IMR-90 (cell line): ENCODE measurements at regions not wholly inside any gene's neighbourhood (a gene's known extent, or its start where the extent isn't known, plus 50 kb on each side); places are given as distances from the start of the nearest gene placed in this dataset.

Experiments used
- ATAC-seq: fragments of 200-7000 bp; cut with Tn5 transposase; 2 replicates; pipeline ENCODE4 v1.9.1; 2020; ENCODE audit warnings: low read depth, mild to moderate bottlenecking, moderate library complexity
- BruUV-seq: library from RNA; stranded (reverse); fragments of 400-500 nt; replicated peaks from 2 replicates; lab custom pipeline; 2021; lab: Mats Ljungman, UMichigan
- CTCF ChIA-PET: fragments of 300-600 bp; formaldehyde crosslinking; extraction: SDS; loops from one replicate; lab custom pipeline; 2021; ENCODE audit warnings: antibody characterized with exemption; lab: Yijun Ruan, JAX
- POLR2A ChIA-PET: fragments of 300-600 bp; sonication (Branson Sonifier 250); formaldehyde crosslinking; loops from one replicate; lab custom pipeline; 2022; ENCODE audit warnings: antibody characterized with exemption; ENCODE audit not compliant: unreplicated experiment; lab: Charles Lee
- DNase-seq: peaks from one replicate; pipeline ENCODE4 v3.0.0; 2013
- H2AFZ ChIP-seq: replicated peaks from 2 replicates; pipeline ENCODE3; 2013; ENCODE audit warnings: low read length, mild to moderate bottlenecking; ENCODE audit not compliant: poor library complexity
- H2AK5ac ChIP-seq: 2 replicates; pipeline ENCODE4 v1.6.1; 2013; ENCODE audit warnings: low read depth, low read length, inconsistent platforms
- H2AK9ac ChIP-seq: replicated peaks from 2 replicates; pipeline ENCODE3; 2013; ENCODE audit warnings: mild to moderate bottlenecking, low read depth, low read length, moderate library complexity; ENCODE audit not compliant: poor library complexity
- H2BK120ac ChIP-seq: 2 replicates; pipeline ENCODE4 v1.6.1; 2013; ENCODE audit warnings: low read depth, low read length, inconsistent platforms
- H2BK15ac ChIP-seq: 3 replicates; pipeline ENCODE4 v1.6.1; 2013; ENCODE audit warnings: low read depth, low read length, inconsistent platforms
- H2BK20ac ChIP-seq: 2 replicates; pipeline ENCODE4 v1.6.1; 2013; ENCODE audit warnings: low read depth, mild to moderate bottlenecking, inconsistent platforms, low read length, moderate library complexity
- H2BK5ac ChIP-seq: 2 replicates; pipeline ENCODE4 v1.6.1; 2013; ENCODE audit warnings: mild to moderate bottlenecking, low read depth, low read length, inconsistent platforms; ENCODE audit not compliant: poor library complexity, severe bottlenecking
- H3K14ac ChIP-seq: replicated peaks from 2 replicates; pipeline ENCODE4 v1.6.1; 2013; ENCODE audit warnings: low read depth, low read length, inconsistent platforms
- H3K18ac ChIP-seq: 2 replicates; pipeline ENCODE4 v1.6.1; 2013; ENCODE audit warnings: low read depth, low read length, control low read depth
- H3K23ac ChIP-seq: 2 replicates; pipeline ENCODE4 v1.6.1; 2013; ENCODE audit warnings: low read depth, low read length, inconsistent platforms
- H3K27ac ChIP-seq: 2 replicates; pipeline ENCODE4 v1.5.1; 2013; ENCODE audit warnings: mild to moderate bottlenecking, control low read depth, low read length; ENCODE audit not compliant: insufficient read depth
- H3K27me3 ChIP-seq: 2 replicates; pipeline ENCODE4 v1.6.1; 2013; ENCODE audit warnings: low read length; ENCODE audit not compliant: control insufficient read depth, insufficient read depth
- H3K36me3 ChIP-seq: 2 replicates; pipeline ENCODE4 v1.6.1; 2013; ENCODE audit warnings: low read length, mixed read lengths; ENCODE audit not compliant: control insufficient read depth, insufficient read depth
- H3K4ac ChIP-seq: 2 replicates; pipeline ENCODE4 v1.6.1; 2013; ENCODE audit warnings: low read depth, low read length, inconsistent platforms
- H3K4me1 ChIP-seq: 2 replicates; pipeline ENCODE4 v1.6.1; 2013; ENCODE audit warnings: low read length, mixed read lengths; ENCODE audit not compliant: control insufficient read depth, insufficient read depth
- H3K4me2 ChIP-seq: 2 replicates; pipeline ENCODE4 v1.6.1; 2013; ENCODE audit warnings: low read depth, mild to moderate bottlenecking, control low read depth, low read length, moderate library complexity
- H3K4me3 ChIP-seq: 2 replicates; pipeline ENCODE4 v1.5.1; 2013; ENCODE audit warnings: low read depth, mild to moderate bottlenecking, control low read depth, low read length, moderate library complexity; ENCODE audit not compliant: insufficient read depth
- H3K56ac ChIP-seq: 2 replicates; pipeline ENCODE4 v1.6.1; 2013; ENCODE audit warnings: low read length, inconsistent platforms; ENCODE audit not compliant: insufficient read depth; ENCODE audit errors: extremely low read depth
- H3K79me1 ChIP-seq, 2 experiments: 2 replicates each; pipeline ENCODE4 v1.6.1; 2013; ENCODE audit warnings: low read length in 2 of 2, inconsistent platforms in 1 of 2, low read depth in 1 of 2
- H3K9ac ChIP-seq: 2 replicates; pipeline ENCODE4 v1.6.1; 2013; ENCODE audit warnings: low read depth, low read length, control low read depth
- H3K9me1 ChIP-seq: 2 replicates; pipeline ENCODE4 v1.6.1; 2013; ENCODE audit warnings: low read length, inconsistent platforms; ENCODE audit not compliant: insufficient read depth
- H3K9me3 ChIP-seq: 2 replicates; pipeline ENCODE4 v1.6.1; 2013; ENCODE audit warnings: low read length; ENCODE audit not compliant: control insufficient read depth, insufficient read depth
- H4K20me1 ChIP-seq: 2 replicates; pipeline ENCODE4 v1.6.1; 2013; ENCODE audit warnings: low read length, inconsistent platforms; ENCODE audit not compliant: insufficient read depth
- H4K5ac ChIP-seq: 2 replicates; pipeline ENCODE4 v1.6.1; 2013; ENCODE audit warnings: mild to moderate bottlenecking, low read depth, low read length, control low read depth
- H4K8ac ChIP-seq, 2 experiments: 2 replicates each; pipeline ENCODE4 v1.6.1; 2013; ENCODE audit warnings: low read depth in 2 of 2, low read length in 2 of 2, control low read depth in 1 of 2, inconsistent platforms in 1 of 2
- H4K91ac ChIP-seq: 2 replicates; pipeline ENCODE4 v1.6.1; 2013; ENCODE audit warnings: low read depth, low read length, inconsistent platforms; ENCODE audit not compliant: insufficient read depth
- BHLHE40 ChIP-seq: fragments of 150-350 bp; IDR thresholded peaks from 2 replicates; pipeline ENCODE4 v1.6.1; 2016; ENCODE audit warnings: mild to moderate bottlenecking, low read depth, low read length
- CEBPB ChIP-seq: IDR thresholded peaks from 2 replicates; pipeline ENCODE4 v1.6.1; 2012; ENCODE audit warnings: low read depth, low read length, improper control_type of control experiment
- RCOR1 ChIP-seq: IDR thresholded peaks from 2 replicates; pipeline ENCODE4 v1.6.1; 2012; ENCODE audit warnings: mild to moderate bottlenecking, low read length, improper control_type of control experiment; ENCODE audit not compliant: insufficient replicate concordance
- RFX5 ChIP-seq: IDR thresholded peaks from 2 replicates; pipeline ENCODE4 v1.8.0; 2012; ENCODE audit warnings: low read depth, mild to moderate bottlenecking, low read length, moderate library complexity
- SMC3 ChIP-seq: fragments of 150-350 bp; IDR thresholded peaks from 2 replicates; pipeline ENCODE4 v1.6.1; 2016; ENCODE audit warnings: low read depth, mild to moderate bottlenecking, antibody characterized with exemption, low read length, moderate library complexity
- WGBS, 2 experiments: methylation state at CpG; one replicate each; pipeline versions ENCODE4 v1.1.5 to v1.1.7; 2013; ENCODE audit warnings: missing lambda C conversion rate in 2 of 2; ENCODE audit not compliant: insufficient read length in 1 of 2; ENCODE audit errors: extremely low coverage in 2 of 2; 5-methylcytosine and 5-hydroxymethylcytosine counted together
- dilution Hi-C: fragments of 300-500 bp; cut with HindIII; formaldehyde crosslinking; loops from one replicate; pipeline ENCODE4 v1.14.3; 2018; ENCODE audit warnings: low sequenced_read_pairs; ENCODE audit not compliant: unreplicated experiment
- in situ Hi-C: fragments of 300-500 bp; cut with MboI; formaldehyde crosslinking; loops from 3 replicates; pipeline ENCODE4 v1.14.3; 2019; ENCODE audit warnings: low sequenced_read_pairs, inconsistent platforms, mixed read lengths
- intact Hi-C: fragments of 100-400 bp; cut with micrococcal nuclease; formaldehyde crosslinking; loops from 2 replicates; pipeline ENCODE4 v1.10.0; 2022

DNA sequence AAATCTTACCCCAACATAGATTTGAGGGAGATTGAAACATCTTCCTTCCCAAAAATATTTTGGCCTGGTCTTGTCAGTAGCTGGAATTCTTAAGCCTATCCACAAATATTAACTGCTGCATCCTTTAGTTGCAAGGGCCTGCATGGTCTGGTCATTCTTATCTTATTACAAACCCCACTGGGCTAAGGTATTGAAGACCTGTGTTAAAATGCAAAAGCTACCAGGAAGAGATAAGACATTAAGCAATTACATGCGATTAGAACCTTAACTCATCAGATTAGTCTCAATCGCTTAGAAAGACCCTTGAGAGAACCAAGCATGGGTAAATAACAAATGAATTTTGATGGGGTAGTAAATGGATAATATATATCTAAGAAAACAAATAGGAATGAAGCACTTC is 426.6 kb downstream of the FRK start:
- no peak overlapping the region for H3K18ac ChIP-seq
- H4K20me1 ChIP-seq: no peaks in the 10 kb centered on the region
- no peaks in the 10 kb centered on the region for H3K9me3 ChIP-seq
- no peak overlapping the region for H3K23ac ChIP-seq
- no peak overlapping the region for H2AK5ac ChIP-seq
- POLR2A ChIA-PET: no interaction called here
- no peak overlapping the region for H3K4me3 ChIP-seq
- H2BK20ac ChIP-seq: no peak overlapping the region
- no CpG with 5 or more reads among the region's 2 CpGs for WGBS, 2 experiments
- no peaks in the 10 kb centered on the region for H3K36me3 ChIP-seq
- DNase-seq (no peak), ATAC-seq (no peak)
- no peak overlapping the region for H4K5ac ChIP-seq
- no peak overlapping the region for H3K14ac ChIP-seq
- no peak overlapping the region for H2BK120ac ChIP-seq
- TF ChIP-seq SMC3: no peak
- TF ChIP-seq BHLHE40: no peak
- TF ChIP-seq RFX5: no peak
- TF ChIP-seq RCOR1: no peak
- TF ChIP-seq CEBPB: no peak
- H3K9me1 ChIP-seq: no peaks in the 10 kb centered on the region
- H2BK5ac ChIP-seq: no peak overlapping the region
- dilution Hi-C loops: no loop called here
- no peaks in the 10 kb centered on the region for H3K27me3 ChIP-seq
- no peaks in the 10 kb centered on the region for H3K79me1 ChIP-seq
- BruUV-seq: no TSS peak
- H3K27ac ChIP-seq: no peak overlapping the region
- no peak overlapping the region for H2AFZ ChIP-seq
- H3K56ac ChIP-seq: no peak overlapping the region
- no peak overlapping the region for H3K4ac ChIP-seq
- in situ Hi-C loops: no loop called here
- no peak overlapping the region for H2BK15ac ChIP-seq
- no peak overlapping the region for H4K8ac ChIP-seq
- H4K91ac ChIP-seq: no peak overlapping the region
- no peak overlapping the region for H2AK9ac ChIP-seq
- CTCF ChIA-PET: interaction anchor here (1.3 kb wide), 1 partner anchor 17 kb away, joined by 5 read pairs; no protein-coding TSS in a partner anchor
- H3K9ac ChIP-seq: no peak overlapping the region
- no peaks in the 10 kb centered on the region for H3K4me1 ChIP-seq
- intact Hi-C loops: no loop called here
- no peak overlapping the region for H3K4me2 ChIP-seq
